A549 (cell line): ENCODE measurements at regions not wholly inside any gene's neighbourhood (a gene's known extent, or its start where the extent isn't known, plus 50 kb on each side); places are given as distances from the start of the nearest gene placed in this dataset.

Source experiments
- ATAC-seq, 2 experiments: fragments of 200-7000 bp in 1 of 2; fragments of >200 bp in 1 of 2; cut with Nextera tagmentation in 1 of 2; cut with Tn5 transposase in 1 of 2; 3 replicates each; pipeline versions ENCODE4 v1.8.0 to v1.9.1; 2018 to 2020; ENCODE audit warnings: mild to moderate bottlenecking in 1 of 2, moderate library complexity in 1 of 2
- CTCF ChIA-PET: fragments of 300-600 bp; sonication (Branson Sonifier 250); formaldehyde crosslinking; extraction: SDS; loops from one replicate; lab custom pipeline; 2021; ENCODE audit warnings: antibody characterized with exemption, inconsistent platforms; lab: Yijun Ruan, JAX
- POLR2A ChIA-PET: fragments of 350-600 bp; formaldehyde crosslinking; extraction: SDS; loops from one replicate; lab custom pipeline; 2021; ENCODE audit warnings: antibody characterized with exemption, inconsistent platforms; lab: Yijun Ruan, JAX
- DNase-seq, 2 experiments: peaks; one replicate each; pipeline versions ENCODE4 v3.0.0 to v3.0.0-alpha.2; 2011 to 2016; ENCODE audit warnings: low read depth in 1 of 2, low spot score in 1 of 2
- FAIRE-seq: peaks from 2 replicates; lab custom pipeline; 2011; peaks lifted over from hg19 to GRCh38; lab: Jason Lieb, UNC
- H3K27ac ChIP-seq, 2 experiments: fragments of >200 bp; sonication (Bioruptor Twin); formaldehyde crosslinking; 3 replicates each; pipeline ENCODE4 v1.5.1; 2016 to 2017
- H3K4me1 ChIP-seq: fragments of >200 bp; sonication (Bioruptor Twin); formaldehyde crosslinking; 3 replicates; pipeline ENCODE4 v1.6.1; 2016
- H3K4me2 ChIP-seq: fragments of >200 bp; sonication (Bioruptor Twin); formaldehyde crosslinking; 3 replicates; pipeline ENCODE4 v1.6.1; 2016
- H3K4me3 ChIP-seq: fragments of >200 bp; sonication (Bioruptor Twin); formaldehyde crosslinking; 3 replicates; pipeline ENCODE4 v1.5.1; 2016
- H3K9me3 ChIP-seq: fragments of >200 bp; sonication (Bioruptor Twin); formaldehyde crosslinking; 3 replicates; pipeline ENCODE4 v1.6.1; 2016
- BHLHE40 ChIP-seq: IDR thresholded peaks from 2 replicates; pipeline ENCODE4 v1.6.1; 2012; ENCODE audit warnings: low read depth, low read length, inconsistent platforms
- CHD4 ChIP-seq: fragments of 200-600 bp; sonication (generic); IDR thresholded peaks from 2 replicates; pipeline ENCODE4 v1.6.1; 2016; ENCODE audit warnings: antibody characterized with exemption, mild to moderate bottlenecking, borderline replicate concordance
- E2F6 ChIP-seq: IDR thresholded peaks from 2 replicates; pipeline ENCODE4 v1.6.1; 2012; ENCODE audit warnings: low read depth, borderline replicate concordance
- EHMT2 ChIP-seq: fragments of 200-600 bp; sonication (generic); IDR thresholded peaks from 2 replicates; pipeline ENCODE4 v1.6.1; 2016; ENCODE audit warnings: antibody characterized with exemption, low read depth, mild to moderate bottlenecking, moderate library complexity
- EP300 ChIP-seq, 2 experiments: fragments of >200 bp; sonication (Bioruptor Twin); formaldehyde crosslinking; IDR thresholded peaks; 2 replicates in 1 of 2; 3 replicates in 1 of 2; pipeline ENCODE4 v1.6.1; 2016 to 2017
- ESRRA ChIP-seq: fragments of 150-350 bp; IDR thresholded peaks from 2 replicates; pipeline ENCODE4 v1.6.1; 2014; ENCODE audit warnings: mild to moderate bottlenecking, low read length, borderline replicate concordance
- FOSB ChIP-seq: fragments of 250-450 bp; sonication (Bioruptor Pico); IDR thresholded peaks from 2 replicates; pipeline ENCODE4 v1.5.0; 2020; ENCODE audit warnings: mild to moderate bottlenecking, moderate library complexity
- FOSL2 ChIP-seq, 2 experiments: fragments of 450-650 bp in 1 of 2; fragments of >200 bp in 1 of 2; sonication (Bioruptor Twin) in 1 of 2; formaldehyde crosslinking; IDR thresholded peaks; 2 replicates each; pipeline versions ENCODE4 v1.5.0 to v1.6.1; 2016 to 2020; ENCODE audit warnings: mild to moderate bottlenecking in 1 of 2, moderate library complexity in 1 of 2
- HMGXB4 ChIP-seq: fragments of 250-450 bp; sonication (Bioruptor Pico); IDR thresholded peaks from 2 replicates; pipeline ENCODE4 v1.5.0; 2021; ENCODE audit warnings: mild to moderate bottlenecking, moderate library complexity, borderline replicate concordance
- HOXB13 ChIP-seq: fragments of 250-450 bp; sonication (Bioruptor Pico); IDR thresholded peaks from 2 replicates; pipeline ENCODE4 v1.5.0; 2020; ENCODE audit warnings: low read depth, mild to moderate bottlenecking, moderate library complexity
- JUNB ChIP-seq: fragments of >200 bp; sonication (Bioruptor Twin); formaldehyde crosslinking; IDR thresholded peaks from 2 replicates; pipeline ENCODE4 v1.6.1; 2016
- KDM1A ChIP-seq: fragments of 200-600 bp; sonication (generic); IDR thresholded peaks from 2 replicates; pipeline ENCODE4 v1.6.1; 2016; ENCODE audit warnings: low read depth, mild to moderate bottlenecking
- KDM5A ChIP-seq: fragments of 200-600 bp; sonication (generic); IDR thresholded peaks from 2 replicates; pipeline ENCODE4 v1.6.1; 2016; ENCODE audit warnings: antibody characterized with exemption, mild to moderate bottlenecking
- MAX ChIP-seq: IDR thresholded peaks from 2 replicates; pipeline ENCODE4 v1.6.1; 2012
- MYC ChIP-seq: IDR thresholded peaks from 2 replicates; pipeline ENCODE4 v1.6.1; 2012; ENCODE audit warnings: mild to moderate bottlenecking, inconsistent platforms, low read length, improper control_type of control experiment, borderline replicate concordance
- NFE2L2 ChIP-seq: fragments of 150-350 bp; conservative IDR thresholded peaks from 2 replicates; pipeline ENCODE4 v1.6.1; 2014; ENCODE audit warnings: low read length
- RAD21 ChIP-seq, 2 experiments: fragments of >200 bp in 1 of 2; sonication (Bioruptor Twin) in 1 of 2; formaldehyde crosslinking in 1 of 2; IDR thresholded peaks in 1 of 2; conservative IDR thresholded peaks in 1 of 2; 2 replicates in 1 of 2; 3 replicates in 1 of 2; pipeline ENCODE4 v1.6.1; 2012 to 2018; ENCODE audit warnings: inconsistent platforms in 1 of 2
- RARB ChIP-seq: fragments of 250-450 bp; sonication (Bioruptor Pico); IDR thresholded peaks from 2 replicates; pipeline ENCODE4 v1.8.0; 2021; ENCODE audit warnings: mild to moderate bottlenecking, moderate library complexity
- RCOR1 ChIP-seq: fragments of 150-350 bp; IDR thresholded peaks from 2 replicates; pipeline ENCODE4 v1.6.1; 2014; ENCODE audit warnings: antibody characterized with exemption, low read length, low read depth
- RFX5 ChIP-seq: fragments of 450-650 bp; IDR thresholded peaks from 2 replicates; pipeline ENCODE4 v1.7.1; 2014; ENCODE audit warnings: antibody characterized with exemption, mild to moderate bottlenecking, moderate library complexity
- RNF2 ChIP-seq: fragments of 200-600 bp; sonication (generic); IDR thresholded peaks from 2 replicates; pipeline ENCODE4 v1.6.1; 2016; ENCODE audit warnings: low read depth, mild to moderate bottlenecking, antibody characterized with exemption, moderate library complexity, borderline replicate concordance
- ZC3H11A ChIP-seq: fragments of 450-650 bp; IDR thresholded peaks from 2 replicates; pipeline ENCODE4 v1.6.1; 2014; ENCODE audit warnings: antibody characterized with exemption, mild to moderate bottlenecking
- ZNF302 ChIP-seq: fragments of 250-450 bp; sonication (Bioruptor Pico); IDR thresholded peaks from 2 replicates; pipeline ENCODE4 v1.9.0; 2021; ENCODE audit warnings: inconsistent platforms, mild to moderate bottlenecking, moderate library complexity
- WGBS: methylation state at CpG from one replicate; pipeline ENCODE4 v1.1.6; 2017; ENCODE audit errors: missing lambda C conversion rate; 5-methylcytosine and 5-hydroxymethylcytosine counted together

- TF ChIP-seq KDM1A (no peak), BHLHE40 (no peak), RCOR1 (no peak), RAD21 (conservative IDR thresholded peaks at IDR 0.05 in 1 of 2, IDR thresholded peaks at IDR 0.05 in 1 of 2) (0 out of 5 replicates have a peak, but pooled peaks of 1 of the 2 experiments have one; percentile 12), E2F6 (no peak), EP300 (IDR thresholded peaks at IDR 0.05) (no peak), HOXB13 (no peak), FOSL2 (IDR thresholded peaks at IDR 0.05) (peak; percentile 43; the same call in 1 of the 2 replicates), FOSL2 (CRISPR knock-in tag; IDR thresholded peaks at IDR 0.05) (peak; percentile 84), FOSB (CRISPR knock-in tag) (no peak), EHMT2 (no peak)
Observed at GRCh38 chr5:17000291-17000939, 64.3 kb upstream of the MYO10 start (continued).

- no peaks in the 10 kb centered on the region for H3K9me3 ChIP-seq
- FAIRE-seq = no peak
- H3K27ac ChIP-seq = peak overlapping the region in 1 of 2 experiments; percentile 86; a peak in 3 of 6 replicates
- ATAC-seq = no peak
- DNase-seq = no peak
- H3K4me3 ChIP-seq = no peak overlapping the region
- WGBS = 89% methylated on average over 3 of the region's 3 CpGs
- CTCF ChIA-PET = interaction anchor here (1.2 to 3.1 kb wide), 4 partner anchors 13 to 210 kb away, joined by 3 to 11 read pairs (median 4); no protein-coding TSS in a partner anchor
- peaks cover 16% of the 10 kb centered on the region for H3K4me1 ChIP-seq
- no peak overlapping the region for H3K4me2 ChIP-seq
- TF ChIP-seq FOSL2 (IDR thresholded peaks at IDR 0.05) = no peak
- no peak for TF ChIP-seq FOSL2 (CRISPR knock-in tag; IDR thresholded peaks at IDR 0.05)
- no peak for TF ChIP-seq JUNB
- TF ChIP-seq ZNF302 = no peak
- no peak for TF ChIP-seq ESRRA
- TF ChIP-seq FOSB (CRISPR knock-in tag) = no peak
- TF ChIP-seq E2F6 = no peak
- TF ChIP-seq ZC3H11A = no peak
- no peak for TF ChIP-seq HMGXB4
- TF ChIP-seq CHD4 = no peak
- no peak for TF ChIP-seq RFX5
- TF ChIP-seq MAX = no peak
- no peak for TF ChIP-seq MYC
- no peak for TF ChIP-seq RARB
- TF ChIP-seq EHMT2 = no peak
- no peak for TF ChIP-seq KDM5A
- TF ChIP-seq RNF2 = no peak
- no peak for TF ChIP-seq NFE2L2
- POLR2A ChIA-PET = no interaction called here
Observed at GRCh38 chr5:17001428-17001827, 65.3 kb upstream of the MYO10 start.
